ENCODE measurements at regions not wholly inside any gene's neighbourhood (a gene's known extent, or its start where the extent isn't known, plus 50 kb on each side); places are given as distances from the start of the nearest gene placed in this dataset.

- no peaks in the 10 kb centered on the region for H3F3A ChIP-seq (ENCODE audit: low read length, unreplicated experiment)
- H3K9me3 ChIP-seq (ENCODE audit: low read length) = no peaks in the 10 kb centered on the region
- H3K4me2 ChIP-seq (ENCODE audit: low read length) = no peak overlapping the region
- TF ChIP-seq EZH2phosphoT487 (IDR thresholded peaks at IDR 0.05; ENCODE audit: borderline replicate concordance, low read length) = no peak
- TF ChIP-seq EZH2 (IDR thresholded peaks at IDR 0.05; ENCODE audit: low read length, unreplicated experiment) = no peak
- TF ChIP-seq, protein P1, sequence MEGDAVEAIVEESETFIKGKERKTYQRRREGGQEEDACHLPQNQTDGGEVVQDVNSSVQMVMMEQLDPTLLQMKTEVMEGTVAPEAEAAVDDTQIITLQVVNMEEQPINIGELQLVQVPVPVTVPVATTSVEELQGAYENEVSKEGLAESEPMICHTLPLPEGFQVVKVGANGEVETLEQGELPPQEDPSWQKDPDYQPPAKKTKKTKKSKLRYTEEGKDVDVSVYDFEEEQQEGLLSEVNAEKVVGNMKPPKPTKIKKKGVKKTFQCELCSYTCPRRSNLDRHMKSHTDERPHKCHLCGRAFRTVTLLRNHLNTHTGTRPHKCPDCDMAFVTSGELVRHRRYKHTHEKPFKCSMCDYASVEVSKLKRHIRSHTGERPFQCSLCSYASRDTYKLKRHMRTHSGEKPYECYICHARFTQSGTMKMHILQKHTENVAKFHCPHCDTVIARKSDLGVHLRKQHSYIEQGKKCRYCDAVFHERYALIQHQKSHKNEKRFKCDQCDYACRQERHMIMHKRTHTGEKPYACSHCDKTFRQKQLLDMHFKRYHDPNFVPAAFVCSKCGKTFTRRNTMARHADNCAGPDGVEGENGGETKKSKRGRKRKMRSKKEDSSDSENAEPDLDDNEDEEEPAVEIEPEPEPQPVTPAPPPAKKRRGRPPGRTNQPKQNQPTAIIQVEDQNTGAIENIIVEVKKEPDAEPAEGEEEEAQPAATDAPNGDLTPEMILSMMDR (conservative IDR thresholded peaks at IDR 0.05; ENCODE audit: low read depth, low read length) = no peak
- peak; percentile 36 for DNase-seq
- intact Hi-C loops (cut with micrococcal nuclease) = loop anchor here (5.0 kb wide), 1 partner anchor 1780 kb away; no protein-coding TSS in a partner anchor
- H2AFZ ChIP-seq (ENCODE audit: low read length) = 0 out of 2 replicates have a peak overlapping the region, but pooled peaks have one; percentile 12
- H3K9ac ChIP-seq (ENCODE audit: low read length) = no peak overlapping the region
- no peak overlapping the region for H3K27ac ChIP-seq (ENCODE audit: low read length)
- no TSS peak for BruUV-seq (replicated peaks)
- ATAC-seq = peak; percentile 16; the same call in 1 of the 2 replicates
- H4K20me1 ChIP-seq (ENCODE audit: low read length) = no peaks in the 10 kb centered on the region
- H3K27me3 ChIP-seq (ENCODE audit: low read length) = peaks cover 21% of the 10 kb centered on the region
- CTCF ChIA-PET = no interaction called here
- H3K4me3 ChIP-seq (ENCODE audit: low read length) = no peak overlapping the region
- H3K79me2 ChIP-seq (ENCODE audit: low read length) = no peaks in the 10 kb centered on the region
- POLR2A ChIA-PET (ENCODE audit: unreplicated experiment) = no interaction called here
- no peaks in the 10 kb centered on the region for H3K9me2 ChIP-seq (replicated peaks; ENCODE audit: low read length)
- H3K4me1 ChIP-seq (ENCODE audit: insufficient read depth, low read length) = no peaks in the 10 kb centered on the region
- H3K36me3 ChIP-seq (ENCODE audit: low read depth, low read length) = no peaks in the 10 kb centered on the region
These were observed 93.8 kb downstream of the CMPK2 start for GRCh38 chr2:6771634-6772611.

GRCh38 chr2:6773007-6773693 is 92.6 kb downstream of the CMPK2 start:
- no peaks in the 10 kb centered on the region for H3K36me3 ChIP-seq (ENCODE audit: low read depth, low read length)
- H2AFZ ChIP-seq (ENCODE audit: low read length) = peak overlapping the region; percentile 53
- H3K9me3 ChIP-seq (ENCODE audit: low read length) = no peaks in the 10 kb centered on the region
- H3K4me2 ChIP-seq (ENCODE audit: low read length) = peak overlapping the region; percentile 54
- H4K20me1 ChIP-seq (ENCODE audit: low read length) = no peaks in the 10 kb centered on the region
- no peaks in the 10 kb centered on the region for H3K9me2 ChIP-seq (replicated peaks; ENCODE audit: low read length)
- intact Hi-C loops (cut with micrococcal nuclease) = loop anchor here (5.0 kb wide), 1 partner anchor 1781 kb away; no protein-coding TSS in a partner anchor
- H3K79me2 ChIP-seq (ENCODE audit: low read length) = no peaks in the 10 kb centered on the region
- DNase-seq (peak; percentile 64), ATAC-seq (peak; percentile 95)
- CTCF ChIA-PET = interaction anchor here (0.6 kb wide), 1 partner anchor 93 kb away, joined by 4 read pairs; no protein-coding TSS in a partner anchor
- H3K27me3 ChIP-seq (ENCODE audit: low read length) = peaks cover 24% of the 10 kb centered on the region
- no peaks in the 10 kb centered on the region for H3F3A ChIP-seq (ENCODE audit: low read length, unreplicated experiment)
- TF ChIP-seq EZH2 (IDR thresholded peaks at IDR 0.05; ENCODE audit: low read length, unreplicated experiment) (no peak), EZH2phosphoT487 (IDR thresholded peaks at IDR 0.05; ENCODE audit: borderline replicate concordance, low read length) (no peak)
- TF ChIP-seq, protein P1 (conservative IDR thresholded peaks at IDR 0.05; ENCODE audit: low read depth, low read length) = peak; percentile 96
- no peak overlapping the region for H3K27ac ChIP-seq (ENCODE audit: low read length)
- H3K4me1 ChIP-seq (ENCODE audit: insufficient read depth, low read length) = no peaks in the 10 kb centered on the region
- no TSS peak for BruUV-seq (replicated peaks)
- peak overlapping the region; percentile 10; the same call in 1 of the 2 replicates for H3K4me3 ChIP-seq (ENCODE audit: low read length)
- POLR2A ChIA-PET (ENCODE audit: unreplicated experiment) = no interaction called here
- no peak overlapping the region for H3K9ac ChIP-seq (ENCODE audit: low read length)
